Fibroblast of mammary gland (primary cell): ENCODE measurements at regions not wholly inside any gene's neighbourhood (a gene's known extent, or its start where the extent isn't known, plus 50 kb on each side); places are given as distances from the start of the nearest gene placed in this dataset.

Experiments used
- DNase-seq: peaks from one replicate; pipeline ENCODE4 v3.0.0-alpha.2; 2010; ENCODE audit warnings: low read depth
- H3K4me3 ChIP-seq: 2 replicates; pipeline ENCODE4 v1.5.1; 2011; ENCODE audit warnings: low read depth, mild to moderate bottlenecking, low read length, moderate library complexity; ENCODE audit not compliant: control insufficient read depth
- TF ChIP-seq, protein P1 (sequence below): conservative IDR thresholded peaks from 2 replicates; pipeline ENCODE4 v1.5.1; 2011; ENCODE audit warnings: low read depth, low read length, inconsistent platforms; ENCODE audit not compliant: control insufficient read depth, insufficient read depth

GRCh38 chr12:107144441-107144840 lies 51.1 kb upstream of the CRY1 start:
- no peak overlapping the region for H3K4me3 ChIP-seq
- DNase-seq, result no peak
- TF ChIP-seq, protein P1, sequence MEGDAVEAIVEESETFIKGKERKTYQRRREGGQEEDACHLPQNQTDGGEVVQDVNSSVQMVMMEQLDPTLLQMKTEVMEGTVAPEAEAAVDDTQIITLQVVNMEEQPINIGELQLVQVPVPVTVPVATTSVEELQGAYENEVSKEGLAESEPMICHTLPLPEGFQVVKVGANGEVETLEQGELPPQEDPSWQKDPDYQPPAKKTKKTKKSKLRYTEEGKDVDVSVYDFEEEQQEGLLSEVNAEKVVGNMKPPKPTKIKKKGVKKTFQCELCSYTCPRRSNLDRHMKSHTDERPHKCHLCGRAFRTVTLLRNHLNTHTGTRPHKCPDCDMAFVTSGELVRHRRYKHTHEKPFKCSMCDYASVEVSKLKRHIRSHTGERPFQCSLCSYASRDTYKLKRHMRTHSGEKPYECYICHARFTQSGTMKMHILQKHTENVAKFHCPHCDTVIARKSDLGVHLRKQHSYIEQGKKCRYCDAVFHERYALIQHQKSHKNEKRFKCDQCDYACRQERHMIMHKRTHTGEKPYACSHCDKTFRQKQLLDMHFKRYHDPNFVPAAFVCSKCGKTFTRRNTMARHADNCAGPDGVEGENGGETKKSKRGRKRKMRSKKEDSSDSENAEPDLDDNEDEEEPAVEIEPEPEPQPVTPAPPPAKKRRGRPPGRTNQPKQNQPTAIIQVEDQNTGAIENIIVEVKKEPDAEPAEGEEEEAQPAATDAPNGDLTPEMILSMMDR, result no peak

- no peak for DNase-seq
- TF ChIP-seq, protein P1, result no peak
Observed at GRCh38 chr12:107144990-107145389, 51.6 kb upstream of the CRY1 start.

DNA sequence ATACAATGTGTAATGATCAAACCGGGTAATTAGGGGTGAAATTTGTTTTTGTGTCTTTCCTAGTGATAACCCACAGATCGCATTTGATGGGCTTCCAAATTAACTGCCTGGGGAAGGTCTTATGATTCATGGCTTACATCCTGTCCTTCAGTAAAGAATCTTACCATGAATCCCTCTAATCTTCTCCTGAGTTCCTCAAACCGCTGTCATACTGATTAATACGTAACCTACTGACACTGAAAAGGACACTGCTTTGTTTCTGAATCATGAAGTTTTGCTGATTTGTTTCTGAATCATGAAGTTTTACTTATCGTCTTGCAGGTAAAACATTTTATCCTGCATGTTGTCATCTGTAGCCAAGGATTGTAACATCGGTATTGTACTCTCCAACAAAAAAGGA lies 52.0 kb upstream of the CRY1 start:
- H3K4me3 ChIP-seq, result no peak overlapping the region
- TF ChIP-seq, protein P1, result no peak
- DNase-seq, result peak; percentile 10

More at GRCh38 chr12:107144990-107145389, 51.6 kb upstream of the CRY1 start:
- H3K4me3 ChIP-seq, result no peak overlapping the region

DNA sequence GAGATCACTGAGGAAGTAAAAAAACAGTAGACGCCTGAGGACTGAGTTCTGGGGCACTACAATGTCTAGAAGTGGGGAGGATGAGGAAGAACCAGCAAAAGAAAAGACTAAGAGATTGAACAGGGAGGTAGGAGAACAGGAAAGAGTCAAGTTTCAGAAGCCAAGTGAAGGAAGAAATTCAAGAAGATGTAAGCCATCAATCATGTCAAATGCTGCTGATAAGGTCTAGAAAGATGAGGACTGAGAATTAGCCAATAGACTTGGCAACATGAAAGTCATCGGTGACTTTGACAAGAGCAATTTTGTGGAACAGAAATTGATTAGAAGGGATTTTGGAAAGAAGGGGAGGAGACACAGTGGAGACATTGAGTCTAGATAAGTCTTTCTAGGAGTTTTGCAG lies 54.8 kb upstream of the CRY1 start:
- no peak overlapping the region for H3K4me3 ChIP-seq
- DNase-seq, result no peak
- TF ChIP-seq, protein P1, result no peak

DNA sequence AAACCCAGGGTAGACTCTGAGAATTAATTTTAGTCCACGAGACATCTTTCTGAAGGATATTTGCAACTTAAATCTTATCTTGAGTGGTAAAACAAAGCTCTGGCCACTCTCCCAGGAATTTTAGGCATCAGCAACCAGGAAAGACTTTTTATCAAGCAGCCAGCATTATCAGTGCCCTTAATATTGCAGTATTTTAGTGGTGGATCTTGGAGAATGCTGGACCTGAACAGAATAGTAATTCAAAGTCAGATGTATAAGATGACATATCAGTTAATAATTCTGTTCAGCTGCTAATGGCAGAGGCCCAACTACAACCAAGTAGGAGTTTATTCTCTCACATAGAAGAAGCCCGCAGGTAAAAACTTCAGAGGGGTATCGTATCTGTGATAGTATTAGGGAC lies 59.0 kb upstream of the CRY1 start:
- H3K4me3 ChIP-seq, result no peak overlapping the region
- TF ChIP-seq, protein P1, result no peak
- no peak for DNase-seq

DNA sequence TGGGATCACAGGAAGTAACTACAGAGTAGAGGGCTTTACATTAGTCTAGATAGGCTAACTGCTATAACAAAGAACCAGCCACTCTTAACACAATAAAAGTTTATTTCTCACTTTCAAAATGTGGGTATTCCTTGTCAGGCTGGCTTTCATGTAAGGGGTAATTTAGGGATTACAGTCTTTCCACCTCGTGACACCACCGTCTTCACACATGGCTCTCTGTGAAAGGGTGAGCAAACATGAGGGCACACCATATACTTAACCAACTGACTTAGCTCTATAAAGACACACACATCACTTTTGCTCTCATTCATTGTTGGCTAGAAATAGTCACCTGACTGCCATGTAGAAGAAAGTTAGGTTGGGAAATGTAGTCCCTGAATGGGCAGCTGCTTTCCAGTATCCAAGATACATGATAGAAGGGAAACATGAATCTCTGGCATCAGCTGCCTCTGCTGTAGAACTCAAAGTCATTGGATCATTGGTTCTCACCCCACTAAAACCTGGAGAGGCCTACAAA lies 66.1 kb upstream of the CRY1 start:
- TF ChIP-seq, protein P1, result no peak
- DNase-seq, result no peak
- no peak overlapping the region for H3K4me3 ChIP-seq

DNA sequence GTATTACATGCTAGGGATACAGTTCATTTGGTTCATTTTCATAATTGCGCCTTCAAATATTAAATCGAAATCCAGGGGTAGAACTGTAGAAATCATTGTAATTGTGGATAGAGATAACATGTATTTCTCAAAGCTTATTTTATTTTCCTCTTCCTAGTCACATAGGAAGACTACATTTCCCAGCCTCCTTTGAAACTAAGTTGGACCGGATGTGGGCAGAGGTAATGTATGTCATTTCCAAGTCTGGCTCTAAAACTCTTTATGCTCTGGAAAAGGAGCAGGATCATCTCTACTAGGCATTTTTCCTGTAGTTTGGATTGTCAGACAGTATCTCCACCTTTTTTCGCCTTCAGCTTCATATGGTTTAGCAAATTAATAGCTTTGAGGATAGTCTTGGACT lies 70.1 kb upstream of the CRY1 start:
- DNase-seq, result no peak
- TF ChIP-seq, protein P1, result no peak
- no peak overlapping the region for H3K4me3 ChIP-seq
